ENCODE measurements at regions not wholly inside any gene's neighbourhood (a gene's known extent, or its start where the extent isn't known, plus 50 kb on each side); places are given as distances from the start of the nearest gene placed in this dataset.

- no peak for TF ChIP-seq POLR2A (IDR thresholded peaks at IDR 0.05; ENCODE audit: low read depth, low read length)
- TF ChIP-seq, protein P1, sequence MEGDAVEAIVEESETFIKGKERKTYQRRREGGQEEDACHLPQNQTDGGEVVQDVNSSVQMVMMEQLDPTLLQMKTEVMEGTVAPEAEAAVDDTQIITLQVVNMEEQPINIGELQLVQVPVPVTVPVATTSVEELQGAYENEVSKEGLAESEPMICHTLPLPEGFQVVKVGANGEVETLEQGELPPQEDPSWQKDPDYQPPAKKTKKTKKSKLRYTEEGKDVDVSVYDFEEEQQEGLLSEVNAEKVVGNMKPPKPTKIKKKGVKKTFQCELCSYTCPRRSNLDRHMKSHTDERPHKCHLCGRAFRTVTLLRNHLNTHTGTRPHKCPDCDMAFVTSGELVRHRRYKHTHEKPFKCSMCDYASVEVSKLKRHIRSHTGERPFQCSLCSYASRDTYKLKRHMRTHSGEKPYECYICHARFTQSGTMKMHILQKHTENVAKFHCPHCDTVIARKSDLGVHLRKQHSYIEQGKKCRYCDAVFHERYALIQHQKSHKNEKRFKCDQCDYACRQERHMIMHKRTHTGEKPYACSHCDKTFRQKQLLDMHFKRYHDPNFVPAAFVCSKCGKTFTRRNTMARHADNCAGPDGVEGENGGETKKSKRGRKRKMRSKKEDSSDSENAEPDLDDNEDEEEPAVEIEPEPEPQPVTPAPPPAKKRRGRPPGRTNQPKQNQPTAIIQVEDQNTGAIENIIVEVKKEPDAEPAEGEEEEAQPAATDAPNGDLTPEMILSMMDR (conservative IDR thresholded peaks at IDR 0.05; ENCODE audit: low read depth, low read length): no peak
- TF ChIP-seq RAD21 (IDR thresholded peaks at IDR 0.05; ENCODE audit: low read length): no peak
Observed at GRCh38 chr3:168336276-168336675, 240.6 kb upstream of the GOLIM4 start.
